CD8-positive, alpha-beta memory T cell (primary cell): ENCODE measurements at regions not wholly inside any gene's neighbourhood (a gene's known extent, or its start where the extent isn't known, plus 50 kb on each side); places are given as distances from the start of the nearest gene placed in this dataset.
A peak's percentile ranks its signal among the peaks of the same experiment; 100 is the strongest.
"Not testable (repeated sequence)": the region's sequence is repeated elsewhere in the genome, so short reads cannot be mapped to it uniquely, and the experiment has no call there.

Source experiments
- CTCF ChIA-PET: fragments of 350-600 bp; sonication (Branson Sonifier 250); formaldehyde crosslinking; loops from one replicate; lab custom pipeline; 2021; ENCODE audit warnings: antibody characterized with exemption; lab: Charles Lee
- POLR2A ChIA-PET: fragments of 350-600 bp; sonication (Branson Sonifier 250); formaldehyde crosslinking; loops from one replicate; lab custom pipeline; 2021; ENCODE audit warnings: antibody characterized with exemption; lab: Charles Lee
- DNase-seq, 5 donors: peaks; one replicate each; pipeline versions ENCODE4 v3.0.0 to v3.0.0-alpha.2; 2020 to 2022; ENCODE audit warnings: mixed read lengths in 1 of 5
- H3K27ac ChIP-seq: one replicate; pipeline ENCODE4 v1.7.0; 2013; ENCODE audit warnings: low read depth, mild to moderate bottlenecking, low read length, moderate library complexity
- H3K27me3 ChIP-seq: 2 replicates; pipeline ENCODE4 v1.7.0; 2013; ENCODE audit warnings: low read length, mild to moderate bottlenecking; ENCODE audit not compliant: insufficient read depth, poor library complexity, severe bottlenecking
- H3K36me3 ChIP-seq: 2 replicates; pipeline ENCODE4 v1.7.0; 2013; ENCODE audit warnings: mild to moderate bottlenecking, low read length, moderate library complexity; ENCODE audit not compliant: insufficient read depth
- H3K4me1 ChIP-seq: 2 replicates; pipeline ENCODE4 v1.7.0; 2013; ENCODE audit warnings: mild to moderate bottlenecking, low read length, moderate library complexity; ENCODE audit not compliant: insufficient read depth
- H3K4me3 ChIP-seq: 2 replicates; pipeline ENCODE4 v1.7.0; 2013; ENCODE audit warnings: mild to moderate bottlenecking, low read length
- H3K9me3 ChIP-seq: 2 replicates; pipeline ENCODE4 v1.7.0; 2013; ENCODE audit warnings: mild to moderate bottlenecking, low read length
- H3K27ac Mint-ChIP-seq, 8 donors: one replicate each; pipeline ENCODE4 v1.8.0; 2020 to 2021; ENCODE audit warnings: mixed read lengths in 8 of 8, mild to moderate bottlenecking in 6 of 8, inconsistent platforms in 3 of 8, moderate library complexity in 3 of 8
- H3K27me3 Mint-ChIP-seq, 2 donors: one replicate each; pipeline ENCODE4 v1.8.0; 2020 to 2021; ENCODE audit warnings: mixed read lengths in 2 of 2, mild to moderate bottlenecking in 1 of 2, moderate library complexity in 1 of 2
- H3K36me3 Mint-ChIP-seq, 3 donors: one replicate each; pipeline ENCODE4 v1.8.0; 2020 to 2021; ENCODE audit warnings: mixed read lengths in 3 of 3, inconsistent platforms in 1 of 3, mild to moderate bottlenecking in 1 of 3
- H3K4me1 Mint-ChIP-seq, 3 donors: one replicate each; pipeline ENCODE4 v1.8.0; 2020 to 2021; ENCODE audit warnings: mixed read lengths in 3 of 3, inconsistent platforms in 1 of 3, mild to moderate bottlenecking in 1 of 3
- H3K4me3 Mint-ChIP-seq, 7 donors: one replicate each; pipeline ENCODE4 v1.8.0; 2020 to 2021; ENCODE audit warnings: mixed read lengths in 7 of 7, mild to moderate bottlenecking in 6 of 7, moderate library complexity in 4 of 7, inconsistent platforms in 2 of 7
- H3K9me3 Mint-ChIP-seq, 5 donors: one replicate each; pipeline ENCODE4 v1.8.0; 2020 to 2022; ENCODE audit warnings: mixed read lengths in 5 of 5, mild to moderate bottlenecking in 3 of 5, moderate library complexity in 2 of 5, inconsistent platforms in 1 of 5

DNA sequence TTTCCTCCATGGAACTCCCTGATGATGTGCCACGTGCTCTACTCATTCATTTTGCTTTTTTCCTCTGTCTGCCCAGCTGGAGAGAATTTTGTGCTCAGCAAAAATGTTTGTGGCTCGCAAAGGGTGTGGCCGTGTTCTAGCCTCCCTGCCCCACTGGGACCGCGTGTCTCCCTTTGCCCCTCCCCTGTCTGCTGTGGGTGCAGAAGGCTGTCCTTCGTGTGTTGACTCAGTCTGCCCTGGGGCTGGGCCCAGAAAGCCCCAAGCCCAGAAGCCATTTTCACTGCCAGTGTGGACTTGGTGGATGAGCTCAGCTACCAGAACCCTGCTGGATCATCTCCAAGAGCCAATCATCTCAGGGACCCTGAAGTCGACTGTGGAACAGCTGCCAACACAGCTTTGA lies 70.3 kb upstream of the GOLGA6L22 start:
- H3K36me3 ChIP-seq, H3K9me3 ChIP-seq, H3K9me3 Mint-ChIP-seq, H3K27me3 Mint-ChIP-seq, H3K27me3 ChIP-seq, POLR2A ChIA-PET, H3K27ac ChIP-seq, H3K27ac Mint-ChIP-seq, H3K4me1 Mint-ChIP-seq, CTCF ChIA-PET, H3K36me3 Mint-ChIP-seq, DNase-seq, H3K4me3 Mint-ChIP-seq, H3K4me1 ChIP-seq, H3K4me3 ChIP-seq: not testable (repeated sequence)

DNA sequence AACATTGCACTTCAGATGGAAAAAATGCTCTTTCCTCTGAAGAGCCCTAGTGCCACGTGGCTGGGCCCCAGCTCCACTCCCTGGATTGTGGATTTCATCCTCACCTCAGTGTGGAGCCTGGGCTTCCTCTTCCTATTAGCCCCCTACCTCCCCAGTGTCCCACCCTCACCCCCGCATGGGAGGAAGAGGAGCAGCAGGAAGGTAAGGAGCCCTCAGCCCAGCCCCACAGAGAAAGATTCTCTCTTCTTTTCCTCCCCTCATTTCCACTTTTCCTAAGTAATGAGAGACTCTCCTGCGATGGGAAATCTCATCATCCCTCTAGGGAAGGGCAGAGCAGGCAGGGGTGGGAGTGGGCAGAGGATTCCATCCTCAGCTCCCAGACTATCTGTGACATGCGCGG lies 57.5 kb upstream of the GOLGA6L22 start:
- H3K27me3 Mint-ChIP-seq, H3K4me3 ChIP-seq, H3K36me3 ChIP-seq, H3K27ac ChIP-seq, H3K27ac Mint-ChIP-seq, H3K4me1 Mint-ChIP-seq, H3K9me3 Mint-ChIP-seq, H3K4me3 Mint-ChIP-seq, H3K27me3 ChIP-seq, H3K4me1 ChIP-seq, H3K9me3 ChIP-seq, POLR2A ChIA-PET, DNase-seq, H3K36me3 Mint-ChIP-seq, CTCF ChIA-PET: not testable (repeated sequence)

DNA sequence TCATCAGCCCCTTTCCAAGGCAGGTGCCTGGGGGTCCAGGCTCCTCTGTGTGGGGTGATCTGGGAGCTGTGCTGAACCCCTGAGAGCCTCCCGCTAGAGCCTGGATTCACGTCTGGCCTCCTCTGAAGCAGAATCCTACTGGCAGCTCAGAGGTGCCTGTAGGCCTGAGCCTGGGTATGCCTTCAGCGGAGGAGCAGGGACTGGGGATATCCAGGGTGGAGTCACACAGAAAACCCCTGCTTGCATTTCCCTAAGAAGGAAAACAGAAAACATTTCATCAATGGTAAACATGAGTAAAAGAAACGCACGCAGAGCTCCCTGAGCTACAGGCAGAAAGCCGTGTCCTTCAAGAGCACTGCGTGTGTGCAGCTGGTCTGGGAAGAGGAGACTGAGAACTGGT lies 57.0 kb upstream of the GOLGA6L22 start:
- H3K4me1 Mint-ChIP-seq, H3K27me3 Mint-ChIP-seq, H3K27ac ChIP-seq, H3K36me3 ChIP-seq, H3K27ac Mint-ChIP-seq, POLR2A ChIA-PET, H3K36me3 Mint-ChIP-seq, H3K27me3 ChIP-seq, H3K9me3 ChIP-seq, H3K9me3 Mint-ChIP-seq, H3K4me1 ChIP-seq, H3K4me3 ChIP-seq, H3K4me3 Mint-ChIP-seq, CTCF ChIA-PET: not testable (repeated sequence)
- peak in 1 of 5 donors; percentile 22 for DNase-seq

DNA sequence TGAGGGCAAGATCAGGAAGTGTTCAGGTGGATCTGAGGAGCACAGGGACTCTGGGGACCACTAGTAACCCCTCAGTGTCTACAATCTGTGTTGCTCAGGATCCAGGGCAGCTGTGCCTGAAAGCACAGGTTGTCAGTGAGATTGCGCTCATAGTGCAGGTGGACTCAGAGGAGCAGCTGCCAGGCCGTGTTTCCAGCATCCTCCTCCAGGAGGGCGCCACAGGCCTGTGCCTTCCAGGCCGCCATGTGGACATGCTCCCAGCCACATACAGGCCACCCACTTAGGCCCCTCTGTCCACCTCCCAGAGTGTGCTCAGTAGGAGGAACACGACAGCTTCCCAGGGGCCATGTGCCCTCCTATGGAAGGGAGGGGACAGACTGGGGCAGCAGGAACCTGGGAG lies 52.9 kb upstream of the GOLGA6L22 start:
- H3K27ac ChIP-seq, H3K36me3 ChIP-seq, H3K4me1 ChIP-seq, DNase-seq, H3K27me3 Mint-ChIP-seq, H3K4me3 Mint-ChIP-seq, H3K9me3 ChIP-seq, H3K36me3 Mint-ChIP-seq, H3K4me1 Mint-ChIP-seq, POLR2A ChIA-PET, H3K9me3 Mint-ChIP-seq, H3K4me3 ChIP-seq, H3K27me3 ChIP-seq, CTCF ChIA-PET, H3K27ac Mint-ChIP-seq: not testable (repeated sequence)
